ENCODE measurements at regions not wholly inside any gene's neighbourhood (a gene's known extent, or its start where the extent isn't known, plus 50 kb on each side); places are given as distances from the start of the nearest gene placed in this dataset.

GRCh38 chr9:99305124-99305523 lies 83.0 kb downstream of the SEC61B start:
- no peak for TF ChIP-seq CTCF (conservative IDR thresholded peaks at IDR 0.05; ENCODE audit: control insufficient read depth, insufficient read depth, low read depth, low read length)
- no peak overlapping the region for H3K4me3 ChIP-seq (ENCODE audit: control insufficient read depth, low read depth, low read length)
- DNase-seq (ENCODE audit: low read depth) = no peak

- no peak overlapping the region for H3K4me3 ChIP-seq (ENCODE audit: control insufficient read depth, low read depth, low read length)
- DNase-seq (ENCODE audit: low read depth) = no peak
- no peak for TF ChIP-seq CTCF (conservative IDR thresholded peaks at IDR 0.05; ENCODE audit: control insufficient read depth, insufficient read depth, low read depth, low read length)
Measured at GRCh38 chr9:99305820-99306811, 84.0 kb downstream of the SEC61B start.

- no peak overlapping the region for H3K4me3 ChIP-seq (ENCODE audit: control insufficient read depth, low read depth, low read length)
Measured at GRCh38 chr9:99307851-99308250, 85.8 kb downstream of the SEC61B start.

GRCh38 chr9:99309141-99309939 lies 87.3 kb downstream of the SEC61B start:
- TF ChIP-seq CTCF (conservative IDR thresholded peaks at IDR 0.05; ENCODE audit: control insufficient read depth, insufficient read depth, low read depth, low read length) = no peak
- H3K4me3 ChIP-seq (ENCODE audit: control insufficient read depth, low read depth, low read length) = no peak overlapping the region
- DNase-seq (ENCODE audit: low read depth) = no peak

More at GRCh38 chr9:99307851-99308250, 85.8 kb downstream of the SEC61B start:
- no peak for TF ChIP-seq CTCF (conservative IDR thresholded peaks at IDR 0.05; ENCODE audit: control insufficient read depth, insufficient read depth, low read depth, low read length)
- DNase-seq (ENCODE audit: low read depth) = no peak

GRCh38 chr9:99312736-99313135 lies 90.7 kb downstream of the SEC61B start:
- no peak overlapping the region for H3K4me3 ChIP-seq (ENCODE audit: control insufficient read depth, low read depth, low read length)
- no peak for TF ChIP-seq CTCF (conservative IDR thresholded peaks at IDR 0.05; ENCODE audit: control insufficient read depth, insufficient read depth, low read depth, low read length)
- DNase-seq (ENCODE audit: low read depth) = no peak

- DNase-seq (ENCODE audit: low read depth) = no peak
- no peak overlapping the region for H3K4me3 ChIP-seq (ENCODE audit: control insufficient read depth, low read depth, low read length)
- TF ChIP-seq CTCF (conservative IDR thresholded peaks at IDR 0.05; ENCODE audit: control insufficient read depth, insufficient read depth, low read depth, low read length) = no peak
Measured at GRCh38 chr9:99319048-99319447, 97.0 kb downstream of the SEC61B start.
